HG03025 (cell line): ENCODE measurements at regions not wholly inside any gene's neighbourhood (a gene's known extent, or its start where the extent isn't known, plus 50 kb on each side); places are given as distances from the start of the nearest gene placed in this dataset.
"Not testable (repeated sequence)": the region's sequence is repeated elsewhere in the genome, so short reads cannot be mapped to it uniquely, and the experiment has no call there.

ENCODE experiments used
- ATAC-seq: cut with Tn5 transposase; IDR thresholded peaks from one replicate; pipeline ENCODE4 v1.9.1; 2021; ENCODE audit warnings: mild to moderate bottlenecking, moderate library complexity; ENCODE audit not compliant: unreplicated experiment, low FRiP score

DNA sequence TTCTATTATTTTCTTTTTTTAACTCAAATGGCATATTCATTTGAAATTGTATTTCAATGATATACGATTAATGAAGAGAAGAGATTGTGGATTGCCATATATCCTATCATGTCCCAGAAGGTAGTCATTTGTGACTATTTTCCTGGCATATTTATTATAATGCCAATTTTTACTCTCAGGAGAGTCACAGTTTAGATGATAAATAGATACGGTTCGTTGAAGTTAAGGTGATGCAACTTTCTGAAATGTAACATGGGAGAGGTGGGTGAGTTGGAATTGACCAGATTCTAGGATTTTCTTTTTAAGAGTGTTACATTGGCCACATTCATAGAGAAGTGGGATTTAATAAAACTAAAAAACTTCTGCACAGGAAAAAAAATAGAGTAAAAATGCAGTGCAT lies 1138.5 kb downstream of the NCAM2 start:
- no peak for ATAC-seq

DNA sequence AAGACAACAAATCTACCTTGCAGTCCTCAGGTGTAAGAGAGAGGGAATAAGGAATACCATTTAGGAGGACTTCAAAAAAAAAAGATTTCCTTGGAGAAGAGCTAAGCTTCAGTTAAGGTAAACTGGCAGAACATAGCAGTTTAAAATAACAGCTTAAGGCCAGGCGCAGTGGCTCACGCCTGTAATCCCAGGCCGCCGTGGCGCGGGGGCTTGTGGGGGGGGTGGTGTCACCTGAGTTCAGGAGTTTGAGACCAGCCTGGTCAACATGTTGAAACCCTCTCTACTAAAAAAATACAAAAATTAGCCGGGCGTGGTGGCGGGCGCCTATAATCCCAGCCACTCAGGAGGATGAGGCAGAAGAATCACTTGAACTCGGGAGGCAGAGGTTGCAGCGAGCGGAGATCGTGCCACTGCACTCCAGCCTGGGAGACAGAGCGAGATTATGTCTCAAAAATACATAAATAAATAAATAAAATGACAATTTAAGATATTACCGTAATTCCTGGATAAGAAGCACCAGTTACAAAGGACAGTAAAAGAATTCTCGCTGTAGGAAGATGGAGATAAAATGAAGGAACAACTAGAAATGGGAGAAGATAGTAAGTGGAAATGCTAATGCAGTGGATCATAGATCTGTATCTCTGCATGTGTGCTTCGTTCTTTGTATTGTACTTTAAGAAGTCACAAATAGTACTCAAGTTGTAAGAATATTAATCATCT lies 1140.2 kb downstream of the NCAM2 start:
- no peak for ATAC-seq

DNA sequence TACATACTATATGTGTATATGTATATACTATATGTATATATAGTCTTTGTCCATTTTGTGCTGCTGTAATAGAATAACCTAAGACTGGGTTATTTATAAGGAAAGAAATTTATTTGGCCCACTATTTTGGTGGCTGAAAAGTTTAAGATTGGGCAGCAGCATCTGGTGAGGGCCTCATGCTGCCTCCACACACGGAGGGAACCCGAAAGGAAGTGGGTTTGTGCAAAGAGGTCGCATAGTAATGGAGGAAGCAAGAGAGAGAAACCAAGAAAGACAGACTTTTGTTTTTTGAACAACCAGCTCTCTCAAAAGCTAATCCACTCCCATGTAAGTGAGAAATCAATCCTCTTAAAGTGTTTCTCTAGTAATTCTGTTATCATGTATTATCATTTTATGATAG lies 1147.3 kb downstream of the NCAM2 start:
- no peak for ATAC-seq

DNA sequence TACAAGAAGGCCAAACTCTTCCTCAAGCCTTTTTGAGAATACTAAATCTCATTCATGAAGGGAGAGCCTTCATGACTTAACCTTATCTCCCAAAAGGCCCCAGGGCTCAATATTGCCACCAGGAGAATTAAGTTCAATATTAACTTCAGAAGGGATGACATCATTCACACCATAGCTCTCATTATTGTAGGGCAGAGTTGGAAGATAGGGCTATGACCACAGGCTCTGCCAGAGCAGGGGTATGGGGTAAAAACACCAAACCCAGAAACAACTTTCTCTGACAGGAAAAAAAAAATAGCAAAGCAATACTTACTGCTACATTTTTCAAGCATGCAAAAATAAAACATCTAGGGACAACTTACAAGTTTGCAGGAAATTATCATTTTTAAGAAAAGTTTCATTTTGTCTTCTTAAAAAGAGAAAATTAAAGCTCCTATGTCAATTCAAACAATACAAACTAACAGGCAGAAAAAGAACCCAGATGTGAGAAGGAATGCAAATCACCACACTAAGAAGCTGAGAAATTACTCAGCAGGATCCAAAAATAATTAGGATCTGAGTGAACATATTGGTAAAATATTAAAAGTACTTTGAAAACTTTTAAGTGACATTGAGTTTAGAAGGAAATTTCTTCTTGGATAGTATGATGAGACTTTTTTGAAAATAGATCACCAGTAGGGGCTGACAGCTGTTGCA lies 1156.5 kb downstream of the NCAM2 start:
- ATAC-seq: no peak

DNA sequence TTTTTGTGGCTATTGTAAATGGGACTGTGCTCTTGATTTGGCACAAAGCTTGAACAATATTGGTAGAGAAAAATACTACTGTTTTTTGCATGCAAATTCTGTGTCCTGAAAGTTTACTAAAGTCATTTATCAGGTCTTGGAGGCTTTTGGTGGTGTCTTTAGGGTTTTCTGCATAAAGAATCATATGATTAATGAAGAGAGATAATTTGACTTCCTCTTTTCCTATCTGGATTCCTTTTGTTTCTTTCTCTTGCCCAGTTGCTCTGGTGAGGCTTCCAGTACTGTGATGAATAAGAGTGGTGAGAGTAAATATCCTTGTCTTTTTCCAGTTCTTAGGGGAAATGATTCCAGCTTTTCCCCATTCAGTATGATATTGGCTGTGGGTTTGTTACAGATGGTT lies 1166.7 kb downstream of the NCAM2 start:
- ATAC-seq: no peak

DNA sequence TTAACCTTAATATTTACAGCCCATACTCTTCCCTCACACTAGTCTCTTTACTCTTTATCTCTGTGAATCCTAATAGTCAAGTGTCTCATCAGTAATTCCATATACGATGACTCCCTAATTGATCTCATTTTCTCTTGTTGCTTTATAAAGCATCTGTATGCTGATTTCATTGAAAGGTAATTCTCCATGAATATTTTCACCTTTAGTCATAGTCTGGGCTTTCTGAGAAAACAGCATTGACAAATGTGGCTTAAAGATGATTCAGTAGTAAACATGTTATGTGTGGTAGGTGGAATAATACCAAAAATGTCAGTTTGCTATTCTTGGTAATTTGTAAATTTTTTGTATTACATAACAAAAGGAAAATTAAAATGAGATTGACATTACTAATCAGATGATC lies 1176.5 kb downstream of the NCAM2 start:
- no peak for ATAC-seq

DNA sequence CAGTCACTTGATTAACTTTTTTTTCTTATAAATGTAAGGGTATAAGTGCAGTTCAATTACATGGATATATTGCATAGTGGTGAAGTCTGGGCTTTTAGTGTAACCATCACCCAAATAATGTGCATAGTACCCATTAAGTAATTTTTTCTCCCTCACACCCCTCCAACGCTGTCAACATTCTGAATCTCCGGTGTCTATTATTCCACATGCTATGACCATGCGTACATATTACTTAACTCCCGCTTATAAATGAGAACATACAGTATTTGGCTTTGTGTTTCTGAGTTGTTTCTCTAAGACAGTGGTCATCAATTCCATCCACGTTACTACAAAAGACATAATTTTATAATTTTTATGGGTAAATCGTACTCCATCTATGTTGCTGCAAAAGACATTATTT lies 1191.1 kb downstream of the NCAM2 start:
- no peak for ATAC-seq

DNA sequence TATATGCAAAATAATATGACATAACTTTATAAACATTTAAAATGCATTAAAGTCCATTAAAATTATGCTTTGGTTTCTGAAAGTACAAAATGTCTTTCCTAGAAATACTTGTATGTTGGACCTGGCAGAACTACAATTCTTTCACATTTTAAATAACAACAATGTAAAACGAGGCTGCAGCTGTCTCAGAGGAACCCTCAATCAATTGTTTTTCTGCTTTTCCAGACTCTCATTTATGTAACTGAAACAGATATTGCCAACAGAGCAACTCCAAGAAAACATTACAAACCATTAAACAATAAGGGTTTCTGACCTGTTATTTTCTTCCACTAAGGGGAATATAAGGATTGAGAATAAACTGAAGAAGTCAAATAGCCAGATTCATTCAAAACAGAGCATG lies 1193.4 kb downstream of the NCAM2 start:
- no peak for ATAC-seq

DNA sequence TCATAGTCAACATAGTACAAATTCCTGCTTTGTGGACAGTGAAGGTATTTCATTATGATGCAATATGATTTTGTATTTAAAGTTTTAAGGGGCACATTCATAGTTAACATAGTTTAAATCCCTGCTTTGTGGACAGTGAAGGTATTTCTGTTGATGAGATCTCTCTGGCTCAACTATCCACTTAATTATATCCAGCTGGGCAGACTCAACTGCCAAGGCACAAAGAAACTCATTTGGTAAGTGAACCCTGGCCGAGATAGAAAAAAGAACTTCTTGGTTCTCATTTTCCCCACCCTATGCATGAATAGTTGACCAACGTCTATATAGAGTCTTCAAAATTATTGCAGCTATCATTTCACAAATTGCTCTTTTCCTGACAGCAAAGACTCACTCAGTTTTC lies 1194.6 kb downstream of the NCAM2 start:
- no peak for ATAC-seq

DNA sequence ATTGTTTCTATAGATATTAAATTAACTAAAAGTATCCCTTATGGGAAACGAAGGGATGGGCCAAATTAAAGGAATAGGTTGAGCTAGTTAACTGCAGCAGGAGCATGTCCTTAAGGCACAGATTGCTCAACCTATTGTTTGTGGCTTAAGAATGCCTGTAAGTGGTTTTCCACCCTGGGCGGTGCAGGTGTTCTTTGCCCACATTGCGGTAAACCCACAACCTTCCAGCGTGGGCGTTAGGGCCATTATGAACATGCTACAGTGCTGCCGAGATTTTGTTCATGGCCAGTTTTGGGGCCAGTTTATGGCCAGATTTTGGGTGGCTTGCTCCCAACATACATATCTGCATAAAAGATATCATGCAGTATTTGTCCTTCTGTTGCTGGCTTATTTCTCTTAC lies 1196.8 kb downstream of the NCAM2 start:
- not testable (repeated sequence) for ATAC-seq

DNA sequence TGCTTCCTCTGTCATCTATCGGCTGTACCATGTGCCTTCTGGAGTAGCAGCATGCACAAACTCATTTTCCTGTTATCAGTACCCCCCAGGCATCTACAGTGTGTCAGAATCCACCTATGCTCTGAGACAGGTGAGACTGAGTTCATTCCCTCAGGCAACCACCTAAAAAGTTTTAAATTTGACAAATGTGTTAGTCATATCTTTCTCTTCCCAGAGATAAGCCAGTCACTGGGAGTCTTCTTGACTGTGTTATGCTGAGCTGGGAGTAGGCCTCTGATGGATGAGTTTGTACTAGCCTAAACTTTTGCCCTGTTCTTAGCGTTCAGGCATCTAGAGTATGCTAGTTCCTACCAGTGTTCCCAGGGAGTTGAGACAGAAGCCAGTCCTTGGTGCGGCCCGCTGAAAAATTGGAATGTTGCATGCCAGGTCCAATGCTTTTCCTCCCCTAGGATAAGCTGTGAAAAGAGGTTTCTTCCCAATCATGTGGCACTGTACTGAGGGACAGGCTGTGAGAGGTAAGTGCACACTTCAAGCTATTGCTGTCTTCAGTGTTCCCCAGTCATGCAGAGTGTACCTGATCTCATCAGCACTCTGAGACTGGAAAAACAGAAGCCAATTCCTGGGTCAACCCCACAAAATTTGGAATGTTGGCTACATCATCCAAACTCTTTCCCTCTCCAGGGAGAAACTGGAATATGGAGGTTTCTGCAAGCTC lies 1202.3 kb downstream of the NCAM2 start:
- no peak for ATAC-seq

DNA sequence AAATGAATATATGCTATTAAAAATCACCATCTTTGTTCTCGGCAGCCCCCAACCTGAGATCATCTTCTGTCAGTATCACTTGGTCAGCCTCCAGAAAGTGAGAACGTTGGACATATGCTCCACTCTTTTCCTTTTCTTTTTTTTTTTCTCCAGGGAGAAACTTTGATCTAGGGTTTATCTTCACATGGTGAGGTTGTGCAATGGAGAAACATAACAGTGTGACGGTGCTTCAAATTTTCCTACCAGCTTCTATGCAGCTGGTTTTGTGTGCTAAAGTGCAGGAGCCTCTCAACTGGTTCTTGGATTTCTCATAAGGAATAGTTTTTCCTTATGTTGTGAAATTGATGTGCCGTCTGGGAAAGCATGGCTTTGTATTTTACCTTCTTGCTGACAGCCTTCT lies 1202.9 kb downstream of the NCAM2 start:
- no peak for ATAC-seq

DNA sequence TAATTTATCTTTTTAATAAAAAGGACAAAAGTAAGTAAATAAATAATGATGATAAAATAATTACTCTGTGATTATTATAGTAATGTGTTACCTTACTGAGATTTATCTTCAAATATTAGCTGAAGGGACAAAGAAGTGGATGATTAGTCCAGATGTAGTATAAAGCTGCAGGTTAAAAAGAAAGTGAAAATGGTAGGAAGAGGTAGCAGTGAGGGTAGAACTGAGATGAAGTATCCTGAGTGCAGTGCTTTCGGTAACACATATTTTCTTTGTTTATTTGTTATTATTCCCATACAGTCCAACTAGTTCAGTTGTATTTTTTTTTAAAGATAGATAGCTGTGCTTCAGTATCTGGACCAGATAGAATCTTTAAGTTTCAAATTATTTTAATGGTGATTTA lies 1203.5 kb downstream of the NCAM2 start:
- no peak for ATAC-seq

DNA sequence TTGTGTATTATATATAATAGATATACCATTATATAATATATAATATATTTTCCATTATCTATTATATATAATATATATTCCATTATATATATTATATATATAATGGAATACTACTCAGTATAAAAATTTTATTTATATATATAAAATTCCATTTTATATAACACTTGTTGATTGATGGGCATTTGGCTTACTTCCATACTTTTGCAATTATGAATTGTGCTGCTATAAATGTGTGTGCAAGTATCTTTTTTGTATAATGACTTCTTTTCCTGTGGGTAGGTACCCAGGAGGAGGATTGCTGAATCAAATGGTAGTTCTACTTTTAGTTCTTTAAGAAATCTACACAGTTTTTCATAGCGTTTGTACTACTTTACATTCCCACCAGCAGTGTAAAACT lies 1211.1 kb downstream of the NCAM2 start:
- no peak for ATAC-seq

DNA sequence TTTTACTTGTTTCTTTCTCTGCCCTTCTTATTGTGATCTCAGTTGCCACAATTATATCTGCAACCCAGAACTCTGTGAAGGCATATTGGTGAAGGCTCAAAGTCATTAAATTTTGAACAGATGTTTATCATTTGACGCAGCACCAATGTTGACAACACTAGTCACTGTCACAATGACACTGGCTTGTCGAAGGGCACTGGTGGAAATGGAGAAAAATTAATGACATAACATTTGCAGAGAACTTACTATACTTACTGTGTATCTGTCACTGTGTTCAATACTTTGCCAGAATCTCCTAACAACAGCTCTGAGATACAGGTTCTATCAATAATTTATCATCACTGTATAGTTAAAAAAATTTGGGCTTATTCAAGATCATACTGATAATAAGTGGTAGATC lies 1213.7 kb downstream of the NCAM2 start:
- no peak for ATAC-seq

DNA sequence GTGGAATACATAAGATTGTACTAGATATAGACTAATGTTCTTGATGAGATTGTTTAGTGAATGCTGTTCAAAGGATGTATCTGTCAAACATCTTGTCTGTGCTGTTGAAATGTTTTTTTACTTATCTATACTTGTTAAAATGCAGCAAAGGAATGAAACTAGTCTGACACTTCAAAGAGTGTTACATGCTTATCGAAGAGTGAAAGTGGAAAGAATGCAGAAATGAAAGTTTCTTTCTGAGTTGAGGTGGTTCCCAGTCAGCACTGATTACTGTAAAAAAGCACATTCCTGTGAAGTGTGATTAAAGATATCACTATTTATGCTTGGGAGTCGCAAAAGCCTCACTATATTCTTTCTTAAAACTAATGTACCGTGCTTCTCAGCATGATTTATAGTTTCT lies 1225.2 kb downstream of the NCAM2 start:
- ATAC-seq: peak; percentile 63

DNA sequence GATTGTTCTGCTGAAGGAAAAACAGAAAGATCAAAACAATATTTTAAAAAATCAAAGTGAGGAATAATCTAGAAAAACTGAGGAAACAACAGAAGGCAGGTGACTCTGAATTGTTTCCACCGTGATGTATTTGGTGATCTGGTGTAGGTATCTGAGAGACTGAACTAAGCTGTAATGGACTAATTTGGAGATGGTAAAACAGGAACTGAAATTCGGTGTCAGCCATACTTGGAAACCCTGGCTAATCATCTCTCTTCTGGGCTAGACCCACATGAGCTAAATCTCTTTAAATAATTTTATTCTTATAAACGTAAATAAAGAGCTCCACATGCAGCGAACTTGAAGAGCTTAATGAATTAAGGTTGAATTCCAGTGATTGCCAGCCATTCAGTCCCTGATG lies 1226.1 kb downstream of the NCAM2 start:
- peak; percentile 45 for ATAC-seq

DNA sequence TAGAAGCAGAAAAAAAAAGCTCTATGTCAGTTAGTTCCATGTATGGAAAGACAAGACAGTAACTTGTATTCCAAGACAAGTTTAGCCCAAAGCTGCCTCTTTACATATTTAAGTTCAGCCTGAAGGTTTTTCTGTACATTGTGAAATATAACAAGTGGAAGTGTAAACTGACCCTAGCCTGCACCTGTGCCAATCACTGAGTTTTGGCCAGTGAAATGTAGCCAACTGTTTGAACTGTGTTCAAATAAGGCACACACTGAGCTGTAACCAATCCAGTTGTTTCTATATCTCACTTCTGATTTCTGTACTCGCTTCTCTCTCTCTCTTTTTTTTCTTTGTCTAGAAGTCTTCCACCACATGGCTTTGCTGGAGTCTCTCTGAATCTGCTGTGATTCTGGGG lies 1227.1 kb downstream of the NCAM2 start:
- no peak for ATAC-seq

DNA sequence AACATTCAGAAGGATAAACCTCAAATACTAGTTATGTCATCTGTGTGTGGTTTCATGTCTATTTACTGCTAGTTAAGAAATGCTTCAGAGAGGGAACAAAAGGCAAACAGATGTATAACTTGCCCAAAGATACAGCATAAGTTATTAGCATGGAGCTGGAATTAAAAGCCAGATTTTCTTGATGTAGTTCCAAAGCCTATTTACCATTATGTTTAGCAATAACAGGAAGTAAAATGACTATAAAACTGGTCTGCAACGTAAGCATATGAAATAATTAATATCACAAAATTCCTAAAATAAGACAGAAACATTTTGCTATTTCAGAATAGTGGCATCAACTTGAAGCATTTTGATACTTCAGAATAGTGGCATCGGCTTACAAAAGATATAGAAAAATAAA lies 1232.8 kb downstream of the NCAM2 start:
- ATAC-seq: no peak

DNA sequence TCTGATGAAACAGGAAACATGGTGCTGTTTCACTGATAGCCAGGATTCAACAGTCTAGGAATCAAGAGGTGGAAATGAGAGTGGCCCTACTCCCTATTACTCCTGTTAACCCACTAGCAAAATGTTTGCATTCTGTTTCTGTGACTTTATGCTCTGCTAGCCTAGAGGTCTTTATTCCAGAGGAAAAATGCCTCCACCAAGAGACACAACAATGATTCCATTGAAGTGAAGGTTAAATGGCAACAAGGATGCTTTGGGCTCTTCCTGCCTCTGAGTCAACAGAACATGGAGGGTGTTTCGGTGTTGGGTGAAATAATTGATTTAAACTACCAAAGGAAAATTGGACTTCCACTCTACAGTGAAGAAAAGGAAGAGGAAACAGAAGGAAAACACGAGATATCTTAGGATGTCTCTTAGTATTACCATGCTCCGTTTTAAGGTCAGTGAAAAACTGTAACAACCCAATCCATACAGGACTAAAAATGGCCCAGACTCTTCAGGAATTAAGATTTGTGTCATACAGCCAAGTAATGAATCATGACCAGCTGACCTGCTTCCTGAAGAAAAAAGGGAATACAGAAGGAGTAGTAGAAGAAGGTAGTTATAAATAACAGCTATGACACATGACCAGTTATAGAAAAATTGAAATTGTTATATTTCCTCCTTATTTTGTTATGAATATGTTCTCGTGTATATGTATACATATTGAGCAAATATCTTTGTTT lies 1237.8 kb downstream of the NCAM2 start:
- ATAC-seq: no peak

DNA sequence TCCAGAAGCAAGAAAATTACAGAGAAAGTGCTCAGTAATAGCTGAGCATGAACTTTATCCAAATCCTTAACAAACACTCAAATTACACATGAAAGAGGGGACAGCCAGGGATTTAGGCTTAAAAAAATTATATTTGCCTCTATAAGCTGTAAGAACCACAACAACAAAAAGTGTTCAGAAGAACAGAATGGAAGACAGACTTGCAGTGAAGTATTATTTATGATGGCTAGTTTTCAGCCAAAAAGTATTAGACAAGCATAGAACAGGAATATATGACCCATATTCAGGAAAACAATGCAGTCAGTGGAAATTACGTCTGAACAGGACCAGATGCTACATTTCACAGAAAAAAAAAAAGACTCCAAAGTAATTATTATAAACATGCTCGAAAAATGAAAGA lies 1246.3 kb downstream of the NCAM2 start:
- no peak for ATAC-seq
